HUES64 (cell line): ENCODE measurements at regions not wholly inside any gene's neighbourhood (a gene's known extent, or its start where the extent isn't known, plus 50 kb on each side); places are given as distances from the start of the nearest gene placed in this dataset.

Source experiments
- H3K27ac ChIP-seq: 2 replicates; pipeline ENCODE4 v1.7.0; 2013; ENCODE audit warnings: low read depth, low read length, inconsistent platforms
- H3K27me3 ChIP-seq: 2 replicates; pipeline ENCODE4 v1.6.1; 2013; ENCODE audit warnings: mild to moderate bottlenecking, low read length; ENCODE audit not compliant: insufficient read depth
- H3K36me3 ChIP-seq: 2 replicates; pipeline ENCODE4 v1.6.1; 2013; ENCODE audit warnings: mild to moderate bottlenecking, low read length; ENCODE audit not compliant: insufficient read depth
- H3K4me1 ChIP-seq: 2 replicates; pipeline ENCODE4 v1.6.1; 2013; ENCODE audit warnings: mild to moderate bottlenecking, low read length, moderate library complexity; ENCODE audit not compliant: insufficient read depth
- H3K4me3 ChIP-seq: 2 replicates; pipeline ENCODE4 v1.5.1; 2013; ENCODE audit warnings: mild to moderate bottlenecking, low read length, moderate library complexity
- H3K9ac ChIP-seq: 2 replicates; pipeline ENCODE4 v1.6.1; 2013; ENCODE audit warnings: mild to moderate bottlenecking, low read depth, low read length
- H3K9me3 ChIP-seq: 2 replicates; pipeline ENCODE4 v1.6.1; 2013; ENCODE audit warnings: low read depth, low read length; ENCODE audit not compliant: insufficient read depth
- WGBS: fragments of 150-250, 120-280 bp; methylation state at CpG from one replicate; pipeline ENCODE4 v1.1.7; 2013; ENCODE audit warnings: missing lambda C conversion rate; 5-methylcytosine and 5-hydroxymethylcytosine counted together

DNA sequence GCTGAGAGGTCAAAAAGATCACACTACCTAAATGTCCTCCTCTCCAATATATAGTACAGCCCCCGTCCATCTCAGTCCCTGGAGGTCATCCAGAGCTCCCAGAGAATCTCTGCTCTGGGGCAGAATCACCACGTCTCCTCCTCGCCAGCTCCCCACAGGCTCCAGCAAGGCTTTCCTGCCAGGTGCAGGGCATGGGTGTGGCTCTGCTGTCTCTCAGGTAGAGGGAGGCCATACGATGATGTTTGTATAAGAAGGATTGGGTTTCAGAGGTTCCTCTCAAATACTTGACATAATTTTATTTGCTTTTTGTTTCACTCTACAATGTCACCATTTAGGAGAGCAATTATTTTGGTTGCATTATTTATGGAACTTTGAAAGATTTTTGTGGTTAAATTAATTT is 98.3 kb upstream of the PRSS58 start:
- Histone ChIP-seq H3K9ac (no peak overlapping the region), H3K27ac (no peak overlapping the region), H3K4me1 (peaks cover 24% of the 10 kb centered on the region), H3K27me3 (no peaks in the 10 kb centered on the region), H3K36me3 (no peaks in the 10 kb centered on the region), H3K4me3 (no peak overlapping the region), H3K9me3 (no peaks in the 10 kb centered on the region)
- 95% methylated on average over 4 of the region's 4 CpGs for WGBS

DNA sequence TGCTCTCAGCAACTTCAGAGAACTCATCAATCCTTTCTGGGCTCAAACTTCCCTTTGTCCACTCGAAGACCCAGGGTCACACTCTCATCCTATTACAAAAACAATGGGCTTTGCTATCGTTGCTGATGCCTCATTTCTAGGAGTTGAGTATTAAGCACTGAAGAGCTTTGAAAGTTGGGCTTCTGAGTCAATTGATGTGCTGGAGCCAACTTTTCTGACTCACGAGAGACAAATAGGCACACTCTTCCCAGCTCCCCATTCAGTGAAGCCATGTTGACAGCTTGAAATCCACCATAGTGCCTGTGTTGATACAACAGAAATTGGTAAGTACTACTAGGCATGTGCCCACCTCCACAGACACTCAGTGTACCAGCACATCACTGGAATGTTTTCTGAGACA is 97.5 kb upstream of the PRSS58 start:
- Histone ChIP-seq H3K9me3 (no peaks in the 10 kb centered on the region), H3K27me3 (no peaks in the 10 kb centered on the region), H3K36me3 (no peaks in the 10 kb centered on the region), H3K9ac (no peak overlapping the region), H3K4me3 (no peak overlapping the region), H3K4me1 (peaks cover 20% of the 10 kb centered on the region), H3K27ac (no peak overlapping the region)
- 78% methylated on average over 3 of the region's 3 CpGs for WGBS

DNA sequence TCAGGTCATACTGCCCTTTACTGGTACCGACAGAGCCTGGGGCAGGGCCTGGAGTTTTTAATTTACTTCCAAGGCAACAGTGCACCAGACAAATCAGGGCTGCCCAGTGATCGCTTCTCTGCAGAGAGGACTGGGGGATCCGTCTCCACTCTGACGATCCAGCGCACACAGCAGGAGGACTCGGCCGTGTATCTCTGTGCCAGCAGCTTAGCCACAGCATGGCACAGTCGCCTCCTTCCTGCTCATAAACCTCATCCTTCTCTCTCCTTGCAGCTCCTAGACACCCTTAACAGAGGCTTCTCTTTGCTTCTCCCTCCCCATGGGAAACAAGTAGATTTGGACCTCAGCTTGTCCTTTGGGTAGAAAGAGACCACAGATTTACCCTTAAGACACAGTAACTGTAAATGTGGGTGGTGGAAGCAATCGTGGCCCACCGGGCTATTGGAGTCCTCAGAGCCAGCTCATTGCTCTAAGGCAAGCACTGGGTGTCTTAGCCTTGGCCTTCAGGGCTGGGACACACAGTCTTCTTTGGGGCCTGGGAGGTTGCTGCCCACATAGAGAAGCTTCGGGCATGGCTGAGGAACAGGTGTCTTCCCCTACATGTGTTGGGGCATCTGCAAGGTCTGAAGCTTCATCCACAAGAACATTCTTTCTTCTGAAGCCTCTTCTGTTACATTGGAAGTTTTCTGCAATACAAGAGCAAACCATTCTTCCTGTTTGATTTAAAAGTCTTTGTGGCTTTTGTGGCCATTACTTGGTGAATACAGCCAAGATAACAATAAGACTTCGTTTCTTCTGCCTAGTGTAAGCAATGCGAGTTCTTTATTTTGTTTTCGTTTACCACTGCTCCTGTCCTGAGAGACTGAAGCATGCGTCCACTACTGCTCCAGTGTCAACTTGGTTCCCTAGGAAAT is 95.5 kb upstream of the PRSS58 start:
- H3K4me3 ChIP-seq, result no peak overlapping the region

DNA sequence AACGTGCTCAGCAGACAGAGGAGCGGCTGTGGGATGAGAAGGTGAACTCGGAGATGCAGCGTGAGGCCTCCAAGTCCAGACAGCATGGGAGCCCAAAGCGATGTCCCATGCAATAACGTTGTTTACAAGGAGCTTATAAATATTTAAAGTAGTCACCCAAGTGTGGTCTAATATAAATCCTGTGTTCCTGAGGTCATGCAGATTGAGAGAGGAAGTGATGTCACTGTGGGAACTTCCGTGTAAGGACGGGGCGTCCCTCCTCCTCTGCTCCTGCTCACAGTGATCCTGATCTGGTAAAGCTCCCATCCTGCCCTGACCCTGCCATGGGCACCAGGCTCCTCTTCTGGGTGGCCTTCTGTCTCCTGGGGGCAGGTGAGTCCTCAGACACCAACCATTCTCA is 94.7 kb upstream of the PRSS58 start:
- peaks cover under 1% of the 10 kb centered on the region; the same call in 1 of the 2 replicates for H3K4me1 ChIP-seq
- H3K27me3 ChIP-seq, result no peaks in the 10 kb centered on the region
- no peaks in the 10 kb centered on the region for H3K9me3 ChIP-seq
- no peak overlapping the region for H3K4me3 ChIP-seq
- no peak overlapping the region for H3K27ac ChIP-seq
- H3K9ac ChIP-seq, result no peak overlapping the region
- no peaks in the 10 kb centered on the region for H3K36me3 ChIP-seq
- WGBS, result 95% methylated on average over 9 of the region's 9 CpGs

More for the DNA sequence above, 95.5 kb upstream of the PRSS58 start:
- H3K4me1 ChIP-seq, result peaks cover 7% of the 10 kb centered on the region; the same call in 1 of the 2 replicates
- no peak overlapping the region for H3K9ac ChIP-seq
- WGBS, result 90% methylated on average over 15 of the region's 15 CpGs
- H3K9me3 ChIP-seq, result no peaks in the 10 kb centered on the region
- H3K36me3 ChIP-seq, result no peaks in the 10 kb centered on the region
- no peak overlapping the region for H3K27ac ChIP-seq
- no peaks in the 10 kb centered on the region for H3K27me3 ChIP-seq

DNA sequence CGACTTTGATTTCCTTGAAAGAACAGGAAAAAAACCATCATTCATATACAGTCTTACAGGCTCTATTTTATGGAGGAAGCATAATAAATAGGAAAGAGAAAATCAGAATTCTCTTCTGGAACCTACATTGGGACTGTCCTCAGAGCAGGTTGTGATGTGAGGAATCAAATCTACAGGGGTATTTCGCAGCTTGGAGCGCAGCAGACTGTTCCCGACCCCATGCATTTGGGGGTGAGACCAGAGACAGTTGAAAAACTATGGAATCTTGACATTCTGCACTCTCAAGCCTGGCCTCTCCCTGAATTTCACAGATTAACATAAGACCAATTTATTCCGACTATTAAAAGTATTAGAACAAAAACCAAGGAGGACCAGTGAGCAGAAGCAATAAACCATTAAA is 93.3 kb upstream of the PRSS58 start:
- Histone ChIP-seq H3K9ac (no peak overlapping the region), H3K36me3 (no peaks in the 10 kb centered on the region), H3K27me3 (no peaks in the 10 kb centered on the region), H3K9me3 (no peaks in the 10 kb centered on the region), H3K4me3 (no peak overlapping the region), H3K4me1 (no peaks in the 10 kb centered on the region), H3K27ac (no peak overlapping the region)
- 95% methylated on average over 5 of the region's 5 CpGs for WGBS

DNA sequence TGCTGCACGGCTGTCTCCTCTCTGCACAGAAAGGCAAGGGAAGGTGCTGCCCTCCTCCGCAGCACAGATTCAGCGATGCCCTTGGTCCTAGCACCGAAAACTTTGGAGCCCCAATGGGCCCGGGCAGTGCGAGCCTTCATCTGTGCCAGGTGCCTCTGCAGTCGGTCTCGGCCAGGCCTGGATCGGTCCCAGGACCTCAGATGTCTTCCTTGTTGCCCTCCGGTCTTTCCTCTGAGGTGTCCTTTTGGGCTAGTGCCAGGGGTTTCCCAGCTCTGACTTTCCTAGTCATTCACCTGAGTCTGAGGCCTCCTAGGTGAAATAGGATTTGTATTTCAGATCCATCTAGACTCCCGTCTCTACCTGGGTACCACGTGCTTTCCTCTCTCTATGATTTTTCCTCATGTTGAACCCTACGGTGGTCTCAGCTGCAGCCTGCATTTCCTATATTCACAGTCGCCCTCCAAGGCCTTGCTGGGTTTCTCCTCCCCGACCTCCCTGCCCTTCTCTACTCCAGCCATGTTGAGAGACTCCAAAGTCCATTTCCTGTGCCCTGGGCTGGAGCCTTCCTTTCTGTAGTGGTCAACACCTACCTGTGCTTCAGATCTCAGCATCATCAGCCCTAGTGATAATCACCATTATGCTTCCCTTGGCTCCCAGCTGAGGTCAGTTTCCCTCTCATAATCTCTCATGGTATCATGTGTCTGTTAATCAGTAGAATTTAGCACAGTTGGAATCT is 92.0 kb upstream of the PRSS58 start:
- Histone ChIP-seq H3K27me3 (no peaks in the 10 kb centered on the region), H3K9ac (no peak overlapping the region), H3K36me3 (no peaks in the 10 kb centered on the region), H3K9me3 (no peaks in the 10 kb centered on the region), H3K27ac (no peak overlapping the region), H3K4me1 (peaks cover 7% of the 10 kb centered on the region; the same call in 1 of the 2 replicates), H3K4me3 (no peak overlapping the region)
- 93% methylated on average over 15 of the region's 15 CpGs for WGBS

DNA sequence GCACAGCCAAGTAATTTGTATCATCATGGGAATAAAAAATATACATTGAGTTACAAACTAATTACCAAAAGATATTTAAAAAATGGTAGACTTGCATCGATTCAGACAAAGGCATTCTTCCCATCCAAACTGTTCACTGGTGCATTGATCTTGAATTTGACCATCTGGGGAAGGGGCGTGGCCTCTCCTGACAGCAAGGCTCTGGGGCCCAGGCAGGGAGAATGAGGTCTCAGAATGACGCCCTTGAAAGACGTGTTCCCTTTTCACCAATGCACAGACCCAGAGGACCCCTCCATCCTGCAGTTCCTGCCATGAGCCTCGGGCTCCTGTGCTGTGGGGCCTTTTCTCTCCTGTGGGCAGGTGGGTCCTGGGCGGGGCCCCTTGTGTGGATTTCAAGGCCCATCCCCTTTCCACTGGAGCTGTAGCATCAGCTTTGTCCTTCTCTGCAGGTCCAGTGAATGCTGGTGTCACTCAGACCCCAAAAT is 91.1 kb upstream of the PRSS58 start:
- Histone ChIP-seq H3K27ac (no peak overlapping the region), H3K4me3 (no peak overlapping the region), H3K36me3 (no peaks in the 10 kb centered on the region), H3K9ac (no peak overlapping the region), H3K9me3 (no peaks in the 10 kb centered on the region), H3K4me1 (peaks cover 11% of the 10 kb centered on the region; the same call in 1 of the 2 replicates), H3K27me3 (no peaks in the 10 kb centered on the region)
- 95% methylated on average over 6 of the region's 6 CpGs for WGBS

DNA sequence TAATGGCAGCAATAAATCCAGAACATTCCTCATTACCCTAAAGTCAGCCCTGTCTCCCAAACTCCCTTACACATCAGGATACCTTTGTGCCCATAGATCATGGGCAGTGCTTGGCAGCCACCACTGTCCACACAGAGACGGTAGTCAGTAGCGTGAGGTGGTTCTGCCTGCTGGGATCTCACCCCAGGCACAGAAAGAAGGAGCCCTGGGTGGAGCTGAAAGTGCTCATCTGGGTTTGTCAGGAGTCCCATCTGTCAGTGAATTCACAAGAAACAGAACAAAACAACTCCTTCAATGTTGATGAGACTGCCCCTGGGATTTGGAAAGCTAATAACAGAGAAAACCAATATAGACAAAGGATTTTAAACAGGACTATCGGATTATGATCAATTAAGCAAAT is 90.2 kb upstream of the PRSS58 start:
- 89% methylated on average over 3 of the region's 3 CpGs for WGBS
- no peaks in the 10 kb centered on the region for H3K27me3 ChIP-seq
- H3K9ac ChIP-seq, result no peak overlapping the region
- H3K4me1 ChIP-seq, result peaks cover 13% of the 10 kb centered on the region; the same call in 1 of the 2 replicates
- no peak overlapping the region for H3K4me3 ChIP-seq
- H3K9me3 ChIP-seq, result no peaks in the 10 kb centered on the region
- no peaks in the 10 kb centered on the region for H3K36me3 ChIP-seq
- no peak overlapping the region for H3K27ac ChIP-seq

DNA sequence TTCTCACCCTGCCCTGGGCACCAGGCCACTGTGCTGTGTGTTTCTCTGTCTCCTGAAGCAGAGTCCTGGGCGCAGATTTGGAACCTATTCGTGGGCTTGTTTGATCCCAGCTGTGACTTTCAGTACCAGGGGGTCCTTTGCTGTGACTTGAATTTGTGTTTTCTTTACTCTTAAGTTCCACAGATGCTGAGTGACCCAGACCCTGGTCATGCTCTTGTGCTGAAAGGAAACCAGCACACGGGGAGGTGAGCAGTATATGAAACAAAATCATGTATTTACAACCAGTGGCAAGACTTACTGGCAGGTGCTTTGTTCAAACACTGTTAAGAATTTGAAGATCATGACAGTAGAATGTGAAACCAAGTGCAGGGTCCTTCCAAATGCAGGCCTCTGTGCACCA is 89.2 kb upstream of the PRSS58 start:
- Histone ChIP-seq H3K4me3 (no peak overlapping the region), H3K4me1 (peaks cover 13% of the 10 kb centered on the region; the same call in 1 of the 2 replicates), H3K9ac (no peak overlapping the region), H3K9me3 (no peaks in the 10 kb centered on the region), H3K36me3 (no peaks in the 10 kb centered on the region), H3K27ac (no peak overlapping the region), H3K27me3 (no peaks in the 10 kb centered on the region)
- WGBS, result 93% methylated on average over 3 of the region's 3 CpGs

DNA sequence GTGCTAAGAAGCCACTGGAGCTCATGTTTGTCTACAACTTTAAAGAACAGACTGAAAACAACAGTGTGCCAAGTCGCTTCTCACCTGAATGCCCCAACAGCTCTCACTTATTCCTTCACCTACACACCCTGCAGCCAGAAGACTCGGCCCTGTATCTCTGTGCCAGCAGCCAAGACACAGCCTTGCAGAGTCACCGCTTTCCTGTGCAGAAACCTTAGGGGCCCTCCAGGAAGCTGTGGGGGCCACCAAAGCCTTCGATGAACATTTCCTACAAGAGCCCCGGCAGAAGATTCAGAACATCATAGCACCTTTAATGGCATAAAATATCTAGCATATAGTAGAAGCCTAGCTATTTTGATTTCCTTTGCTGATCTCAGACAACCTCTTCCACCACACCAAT is 88.0 kb upstream of the PRSS58 start:
- no peaks in the 10 kb centered on the region for H3K36me3 ChIP-seq
- H3K27me3 ChIP-seq, result no peaks in the 10 kb centered on the region
- no peaks in the 10 kb centered on the region for H3K9me3 ChIP-seq
- no peak overlapping the region for H3K4me3 ChIP-seq
- no peak overlapping the region for H3K27ac ChIP-seq
- no peak overlapping the region for H3K9ac ChIP-seq
- H3K4me1 ChIP-seq, result peaks cover 13% of the 10 kb centered on the region; the same call in 1 of the 2 replicates
- 86% methylated on average over 5 of the region's 5 CpGs for WGBS
